ENCODE measurements at regions not wholly inside any gene's neighbourhood (a gene's known extent, or its start where the extent isn't known, plus 50 kb on each side); places are given as distances from the start of the nearest gene placed in this dataset.

- no peak for DNase-seq (ENCODE audit: low read depth, low spot score)
Observed at GRCh38 chr13:63607153-63607552, 2191.5 kb upstream of the PCDH20 start.

- no peak for DNase-seq (ENCODE audit: low read depth, low spot score)
Observed at GRCh38 chr13:63605962-63606361, 2190.3 kb upstream of the PCDH20 start.

GRCh38 chr13:63605403-63605802 lies 2189.8 kb upstream of the PCDH20 start:
- DNase-seq (ENCODE audit: low read depth, low spot score), result no peak

GRCh38 chr13:63595811-63596210 lies 2180.2 kb upstream of the PCDH20 start:
- no peak for DNase-seq (ENCODE audit: low read depth, low spot score)

- DNase-seq (ENCODE audit: low read depth, low spot score), result no peak
Observed at GRCh38 chr13:63586467-63586866, 2170.8 kb upstream of the PCDH20 start.

- no peak for DNase-seq (ENCODE audit: low read depth, low spot score)
Observed at GRCh38 chr13:63578796-63579195, 2163.1 kb upstream of the PCDH20 start.

- DNase-seq (ENCODE audit: low read depth, low spot score), result no peak
Observed at GRCh38 chr13:63567031-63567430, 2151.4 kb upstream of the PCDH20 start.

- no peak for DNase-seq (ENCODE audit: low read depth, low spot score)
Observed at GRCh38 chr13:63554157-63554556, 2138.5 kb upstream of the PCDH20 start.

- DNase-seq (ENCODE audit: low read depth, low spot score), result no peak
Observed at GRCh38 chr13:63551731-63552130, 2136.1 kb upstream of the PCDH20 start.

GRCh38 chr13:63546524-63546923 lies 2130.9 kb upstream of the PCDH20 start:
- DNase-seq (ENCODE audit: low read depth, low spot score), result no peak

- no peak for DNase-seq (ENCODE audit: low read depth, low spot score)
Observed at GRCh38 chr13:63542770-63543169, 2127.1 kb upstream of the PCDH20 start.

GRCh38 chr13:63541336-63541735 lies 2125.7 kb upstream of the PCDH20 start:
- DNase-seq (ENCODE audit: low read depth, low spot score), result no peak

GRCh38 chr13:63540061-63540460 lies 2124.4 kb upstream of the PCDH20 start:
- no peak for DNase-seq (ENCODE audit: low read depth, low spot score)

- no peak for DNase-seq (ENCODE audit: low read depth, low spot score)
Observed at GRCh38 chr13:63517371-63517770, 2101.7 kb upstream of the PCDH20 start.

- no peak for DNase-seq (ENCODE audit: low read depth, low spot score)
Observed at GRCh38 chr13:63516124-63516523, 2100.5 kb upstream of the PCDH20 start.

- DNase-seq (ENCODE audit: low read depth, low spot score), result no peak
Observed at GRCh38 chr13:63514886-63515285, 2099.2 kb upstream of the PCDH20 start.

- DNase-seq (ENCODE audit: low read depth, low spot score), result no peak
Observed at GRCh38 chr13:63512095-63512494, 2096.4 kb upstream of the PCDH20 start.

GRCh38 chr13:63501702-63502101 lies 2086.1 kb upstream of the PCDH20 start:
- no peak for DNase-seq (ENCODE audit: low read depth, low spot score)

GRCh38 chr13:63497601-63498000 lies 2082.0 kb upstream of the PCDH20 start:
- no peak for DNase-seq (ENCODE audit: low read depth, low spot score)

GRCh38 chr13:63492604-63493003 lies 2077.0 kb upstream of the PCDH20 start:
- no peak for DNase-seq (ENCODE audit: low read depth, low spot score)

GRCh38 chr13:63490149-63490548 lies 2074.5 kb upstream of the PCDH20 start:
- DNase-seq (ENCODE audit: low read depth, low spot score), result no peak

- no peak for DNase-seq (ENCODE audit: low read depth, low spot score)
Observed at GRCh38 chr13:63481334-63481733, 2065.7 kb upstream of the PCDH20 start.

- no peak for DNase-seq (ENCODE audit: low read depth, low spot score)
Observed at GRCh38 chr13:63472711-63473110, 2057.1 kb upstream of the PCDH20 start.
